ENCODE measurements at regions not wholly inside any gene's neighbourhood (a gene's known extent, or its start where the extent isn't known, plus 50 kb on each side); places are given as distances from the start of the nearest gene placed in this dataset.

GRCh38 chr2:81136296-81136695 is 831.7 kb upstream of the LRRTM1 start:
- H3K4me3 ChIP-seq = no peak overlapping the region
- H3K4me1 ChIP-seq (ENCODE audit: low read depth) = no peaks in the 10 kb centered on the region
- H3K27me3 ChIP-seq = no peaks in the 10 kb centered on the region
- no peak overlapping the region for H3K27ac ChIP-seq
- TF ChIP-seq CTCF (IDR thresholded peaks at IDR 0.05; ENCODE audit: low read depth, low read length) = no peak
- no peaks in the 10 kb centered on the region for H3K36me3 ChIP-seq
- H3K9me3 ChIP-seq (ENCODE audit: low read depth) = no peaks in the 10 kb centered on the region
- no peak for DNase-seq (ENCODE audit: low read depth in 1 of 2, low spot score in 1 of 2)

GRCh38 chr2:81097361-81097760 is 792.8 kb upstream of the LRRTM1 start:
- DNase-seq (ENCODE audit: low read depth in 1 of 2, low spot score in 1 of 2) = no peak
- Histone ChIP-seq H3K27ac (no peak overlapping the region), H3K4me1 (ENCODE audit: low read depth) (no peaks in the 10 kb centered on the region), H3K36me3 (no peaks in the 10 kb centered on the region), H3K27me3 (no peaks in the 10 kb centered on the region), H3K4me3 (no peak overlapping the region), H3K9me3 (ENCODE audit: low read depth) (no peaks in the 10 kb centered on the region)
- TF ChIP-seq CTCF (IDR thresholded peaks at IDR 0.05; ENCODE audit: low read depth, low read length) = no peak

- H3K36me3 ChIP-seq = no peaks in the 10 kb centered on the region
- H3K27me3 ChIP-seq = no peaks in the 10 kb centered on the region
- TF ChIP-seq CTCF (IDR thresholded peaks at IDR 0.05; ENCODE audit: low read depth, low read length) = no peak
- H3K27ac ChIP-seq = no peak overlapping the region
- no peak for DNase-seq (ENCODE audit: low read depth in 1 of 2, low spot score in 1 of 2)
- no peak overlapping the region for H3K4me3 ChIP-seq
- H3K4me1 ChIP-seq (ENCODE audit: low read depth) = no peaks in the 10 kb centered on the region
- H3K9me3 ChIP-seq (ENCODE audit: low read depth) = no peaks in the 10 kb centered on the region
These were observed 788.5 kb upstream of the LRRTM1 start for GRCh38 chr2:81093031-81093430.

GRCh38 chr2:81087646-81088045 is 783.1 kb upstream of the LRRTM1 start:
- H3K27ac ChIP-seq = no peak overlapping the region
- H3K36me3 ChIP-seq = no peaks in the 10 kb centered on the region
- no peaks in the 10 kb centered on the region for H3K27me3 ChIP-seq
- H3K4me3 ChIP-seq = no peak overlapping the region
- no peak for TF ChIP-seq CTCF (IDR thresholded peaks at IDR 0.05; ENCODE audit: low read depth, low read length)
- no peak for DNase-seq (ENCODE audit: low read depth in 1 of 2, low spot score in 1 of 2)
- no peaks in the 10 kb centered on the region for H3K9me3 ChIP-seq (ENCODE audit: low read depth)
- no peaks in the 10 kb centered on the region for H3K4me1 ChIP-seq (ENCODE audit: low read depth)

- no peak for TF ChIP-seq CTCF (IDR thresholded peaks at IDR 0.05; ENCODE audit: low read depth, low read length)
- DNase-seq (ENCODE audit: low read depth in 1 of 2, low spot score in 1 of 2) = no peak
- H3K36me3 ChIP-seq = no peaks in the 10 kb centered on the region
- no peak overlapping the region for H3K4me3 ChIP-seq
- no peaks in the 10 kb centered on the region for H3K9me3 ChIP-seq (ENCODE audit: low read depth)
- no peak overlapping the region for H3K27ac ChIP-seq
- H3K27me3 ChIP-seq = no peaks in the 10 kb centered on the region
- no peaks in the 10 kb centered on the region for H3K4me1 ChIP-seq (ENCODE audit: low read depth)
These were observed 779.5 kb upstream of the LRRTM1 start for GRCh38 chr2:81084101-81084500.

- TF ChIP-seq CTCF (IDR thresholded peaks at IDR 0.05; ENCODE audit: low read depth, low read length) = no peak
- Histone ChIP-seq H3K4me3 (no peak overlapping the region), H3K36me3 (no peaks in the 10 kb centered on the region), H3K27ac (no peak overlapping the region), H3K27me3 (no peaks in the 10 kb centered on the region), H3K9me3 (ENCODE audit: low read depth) (no peaks in the 10 kb centered on the region), H3K4me1 (ENCODE audit: low read depth) (no peaks in the 10 kb centered on the region)
- DNase-seq (ENCODE audit: low read depth in 1 of 2, low spot score in 1 of 2) = no peak
These were observed 774.1 kb upstream of the LRRTM1 start for GRCh38 chr2:81078631-81079030.

Measured in cardiac muscle cell (in vitro differentiated cells and primary cell).